ENCODE measurements at regions not wholly inside any gene's neighbourhood (a gene's known extent, or its start where the extent isn't known, plus 50 kb on each side); places are given as distances from the start of the nearest gene placed in this dataset.
A peak's percentile ranks its signal among the peaks of the same experiment; 100 is the strongest.
"Not testable (repeated sequence)": the region's sequence is repeated elsewhere in the genome, so short reads cannot be mapped to it uniquely, and the experiment has no call there.

- not testable (repeated sequence) for H3K4me2 ChIP-seq (ENCODE audit: insufficient read depth, insufficient read length, low read length); H4K91ac ChIP-seq (ENCODE audit: insufficient read length, low read depth, low read length); H3K79me1 ChIP-seq (ENCODE audit: insufficient read depth, low read depth, low read length, poor library complexity, severe bottlenecking); H2BK12ac ChIP-seq (ENCODE audit: insufficient read length, low read depth, low read length); H3K18ac ChIP-seq (ENCODE audit: insufficient read length, low read depth, low read length); H2BK5ac ChIP-seq (ENCODE audit: insufficient read length, low read length); H3K27ac ChIP-seq (ENCODE audit: insufficient read length, low read depth, low read length); H3K9me3 Mint-ChIP-seq; H4K20me1 ChIP-seq (ENCODE audit: control insufficient read depth, insufficient read depth, insufficient read length); H3K9me3 ChIP-seq (ENCODE audit: control insufficient read depth, low read depth, low read length); H3K14ac ChIP-seq (ENCODE audit: insufficient read depth, low read length); H3T11ph ChIP-seq (ENCODE audit: low read length); H3K9ac ChIP-seq (ENCODE audit: extremely low read depth, insufficient read length, low read length); H3K23ac ChIP-seq (ENCODE audit: insufficient read length, low read depth, low read length); H3K4me3 Mint-ChIP-seq; H2AFZ ChIP-seq (ENCODE audit: low read length); H2BK15ac ChIP-seq (ENCODE audit: low read depth, low read length); H3K27me3 Mint-ChIP-seq (ENCODE audit: low read depth); H2BK20ac ChIP-seq (ENCODE audit: low read depth, low read length, poor library complexity, severe bottlenecking); H3K56ac ChIP-seq (ENCODE audit: insufficient read length, low read depth, low read length); H2AK5ac ChIP-seq (ENCODE audit: insufficient read length, low read length); H4K8ac ChIP-seq (replicated peaks; ENCODE audit: insufficient read length, low read depth, low read length); H4K5ac ChIP-seq (ENCODE audit: insufficient read length, low read depth, low read length); H3K4ac ChIP-seq (ENCODE audit: low read depth, low read length); H3K36me3 Mint-ChIP-seq (ENCODE audit: insufficient read depth in 1 of 3, low read depth in 3 of 3); H3K27me3 ChIP-seq (ENCODE audit: insufficient read depth, low read length); H2BK120ac ChIP-seq (ENCODE audit: low read depth, low read length, poor library complexity, severe bottlenecking); H3K4me1 ChIP-seq (ENCODE audit: insufficient read depth, low read length); H3K79me2 ChIP-seq (ENCODE audit: insufficient read depth, low read length); H3K23me2 ChIP-seq (ENCODE audit: insufficient read length, low read depth, low read length, poor library complexity, severe bottlenecking)
- H3K27ac Mint-ChIP-seq, result peak overlapping the region in 1 of 3 experiments; percentile 85; a peak in 2 of 7 replicates
- WGBS (ENCODE audit: extremely low coverage, insufficient read length, low lambda C conversion rate), result no CpG with 5 or more reads among the region's 27 CpGs
- peak; percentile 33 for DNase-seq
- peak; percentile 41 for TF ChIP-seq CTCF (conservative IDR thresholded peaks at IDR 0.05)
- peaks cover 40 to 41% of the 10 kb centered on the region in 2 experiments for H3K4me1 Mint-ChIP-seq
These were observed 97.4 kb upstream of the ZNF195 start for GRCh38 chr11:3476084-3476936.

- not testable (repeated sequence) for H4K8ac ChIP-seq (replicated peaks; ENCODE audit: insufficient read length, low read depth, low read length); H3K4ac ChIP-seq (ENCODE audit: low read depth, low read length); H3K18ac ChIP-seq (ENCODE audit: insufficient read length, low read depth, low read length); H2BK12ac ChIP-seq (ENCODE audit: insufficient read length, low read depth, low read length); H4K5ac ChIP-seq (ENCODE audit: insufficient read length, low read depth, low read length); H3K4me2 ChIP-seq (ENCODE audit: insufficient read depth, insufficient read length, low read length); H3K36me3 Mint-ChIP-seq (ENCODE audit: insufficient read depth in 1 of 3, low read depth in 3 of 3); H3K4me1 ChIP-seq (ENCODE audit: insufficient read depth, low read length); H3K27ac ChIP-seq (ENCODE audit: insufficient read length, low read depth, low read length); H3K27me3 ChIP-seq (ENCODE audit: insufficient read depth, low read length); DNase-seq; H2AFZ ChIP-seq (ENCODE audit: low read length); H3K9me3 Mint-ChIP-seq; H3K79me2 ChIP-seq (ENCODE audit: insufficient read depth, low read length); H3K27ac Mint-ChIP-seq; H3K23me2 ChIP-seq (ENCODE audit: insufficient read length, low read depth, low read length, poor library complexity, severe bottlenecking); H3K23ac ChIP-seq (ENCODE audit: insufficient read length, low read depth, low read length); H3K9ac ChIP-seq (ENCODE audit: extremely low read depth, insufficient read length, low read length); H3K9me3 ChIP-seq (ENCODE audit: control insufficient read depth, low read depth, low read length); H2BK20ac ChIP-seq (ENCODE audit: low read depth, low read length, poor library complexity, severe bottlenecking); H3K27me3 Mint-ChIP-seq (ENCODE audit: low read depth); H4K20me1 ChIP-seq (ENCODE audit: control insufficient read depth, insufficient read depth, insufficient read length); H3K56ac ChIP-seq (ENCODE audit: insufficient read length, low read depth, low read length); H3K4me3 Mint-ChIP-seq; H3K14ac ChIP-seq (ENCODE audit: insufficient read depth, low read length); H3K79me1 ChIP-seq (ENCODE audit: insufficient read depth, low read depth, low read length, poor library complexity, severe bottlenecking); H2BK5ac ChIP-seq (ENCODE audit: insufficient read length, low read length); H2BK15ac ChIP-seq (ENCODE audit: low read depth, low read length); H2AK5ac ChIP-seq (ENCODE audit: insufficient read length, low read length); H4K91ac ChIP-seq (ENCODE audit: insufficient read length, low read depth, low read length); H2BK120ac ChIP-seq (ENCODE audit: low read depth, low read length, poor library complexity, severe bottlenecking); H3T11ph ChIP-seq (ENCODE audit: low read length)
- peaks cover 39 to 42% of the 10 kb centered on the region in 2 experiments for H3K4me1 Mint-ChIP-seq
- WGBS (ENCODE audit: extremely low coverage, insufficient read length, low lambda C conversion rate), result no CpG with 5 or more reads among the region's 8 CpGs
These were observed 90.0 kb upstream of the ZNF195 start for GRCh38 chr11:3468963-3469362.

Data from H9 (cell line).